ENCODE measurements at regions not wholly inside any gene's neighbourhood (a gene's known extent, or its start where the extent isn't known, plus 50 kb on each side); places are given as distances from the start of the nearest gene placed in this dataset.

DNA sequence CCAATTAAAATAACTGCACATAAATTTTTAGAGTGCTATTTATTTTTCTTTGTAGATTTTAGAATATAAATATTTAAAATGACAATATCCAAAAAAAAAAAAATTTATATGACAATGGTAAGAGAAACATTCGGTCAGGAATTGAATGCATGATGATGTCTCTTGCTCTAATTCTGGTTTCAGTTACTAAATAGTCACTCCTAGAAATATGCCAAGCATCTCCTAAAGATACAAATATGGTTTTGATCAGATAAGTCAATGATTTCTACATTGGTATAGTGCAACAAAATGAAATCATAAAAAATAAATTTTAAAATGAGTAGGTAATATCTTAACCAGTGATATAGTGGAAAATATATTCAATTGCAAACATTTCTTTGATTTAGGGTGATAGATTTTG is 95.9 kb upstream of the ACKR3 start:
- CTCF ChIA-PET = interaction anchor here (1.4 kb wide), 1 partner anchor 96 kb away, joined by 3 read pairs; the partner anchor contains the start of gene ACKR3
- H3K79me2 ChIP-seq (ENCODE audit: control insufficient read depth, insufficient read depth, low read length) = no peaks in the 10 kb centered on the region
- H3K9me3 Mint-ChIP-seq (ENCODE audit: insufficient read depth) = peaks cover 8% of the 10 kb centered on the region
- H3K4me1 Mint-ChIP-seq = no peaks in the 10 kb centered on the region
- no peak overlapping the region for H3K27ac ChIP-seq (ENCODE audit: low read length in 2 of 2)
- no CpG with 5 or more reads among the region's 1 CpG for WGBS (ENCODE audit: insufficient coverage)
- intact Hi-C loops (cut with micrococcal nuclease) = no loop called here
- H3K9ac ChIP-seq (ENCODE audit: low read length) = no peak overlapping the region
- H4K20me1 ChIP-seq (ENCODE audit: control insufficient read depth, insufficient read depth, low read length, poor library complexity, severe bottlenecking) = no peaks in the 10 kb centered on the region
- no peak overlapping the region for H3K4me3 ChIP-seq (ENCODE audit: control extremely low read depth in 1 of 5, extremely low read depth in 1 of 5, insufficient read depth in 1 of 5, low read depth in 2 of 5, low read length in 4 of 5)
- H3K27ac Mint-ChIP-seq = no peak overlapping the region
- POLR2A ChIA-PET = no interaction called here
- H3K4me3 Mint-ChIP-seq = no peak overlapping the region
- H3K27me3 Mint-ChIP-seq = peaks cover 14% of the 10 kb centered on the region
- ATAC-seq (ENCODE audit: low read depth) = no peak
- peaks cover 0 to 2% (median 0%) of the 10 kb centered on the region in 4 experiments for H3K27me3 ChIP-seq (replicated peaks in 1 of 4; ENCODE audit: control extremely low read depth in 1 of 4, control insufficient read depth in 3 of 4, insufficient read depth in 4 of 4, low read length in 3 of 4)
- H3K9me3 ChIP-seq (ENCODE audit: control extremely low read depth in 1 of 3, control insufficient read depth in 2 of 3, insufficient read depth in 1 of 3, low read length in 2 of 3) = peaks cover 0 to 2% (median 1%) of the 10 kb centered on the region in 3 donors
- TF ChIP-seq CTCF (IDR thresholded peaks at IDR 0.05) = no peak
- TF ChIP-seq EZH2 (IDR thresholded peaks at IDR 0.05; ENCODE audit: borderline replicate concordance, insufficient read depth, low read depth, low read length, poor library complexity, severe bottlenecking) = no peak
- no peaks in the 10 kb centered on the region for H3K4me1 ChIP-seq (ENCODE audit: control insufficient read depth in 2 of 2, insufficient read depth in 2 of 2, low read length in 2 of 2)
- H3K4me2 ChIP-seq (replicated peaks; ENCODE audit: low read depth, low read length, poor library complexity, severe bottlenecking) = no peak overlapping the region
- no peak for DNase-seq
- no peaks in the 10 kb centered on the region for H3K36me3 ChIP-seq (replicated peaks in 1 of 2; ENCODE audit: control extremely low read depth in 1 of 2, control insufficient read depth in 1 of 2, extremely low read depth in 1 of 2, insufficient read depth in 2 of 2, low read length in 1 of 2)
- H2AFZ ChIP-seq (ENCODE audit: insufficient read depth, low read depth, low read length, poor library complexity, severe bottlenecking) = no peak overlapping the region

- TF ChIP-seq EZH2 (IDR thresholded peaks at IDR 0.05; ENCODE audit: borderline replicate concordance, insufficient read depth, low read depth, low read length, poor library complexity, severe bottlenecking) (no peak), CTCF (IDR thresholded peaks at IDR 0.05) (no peak)
- ChIA-PET POLR2A (no interaction called here), CTCF (no interaction called here)
- no peaks in the 10 kb centered on the region for H3K4me1 ChIP-seq (ENCODE audit: control insufficient read depth in 2 of 2, insufficient read depth in 2 of 2, low read length in 2 of 2)
- no peak overlapping the region for H3K27ac Mint-ChIP-seq
- H3K79me2 ChIP-seq (ENCODE audit: control insufficient read depth, insufficient read depth, low read length) = no peaks in the 10 kb centered on the region
- H3K4me3 Mint-ChIP-seq = no peak overlapping the region
- H3K27me3 ChIP-seq (replicated peaks in 1 of 4; ENCODE audit: control extremely low read depth in 1 of 4, control insufficient read depth in 3 of 4, insufficient read depth in 4 of 4, low read length in 3 of 4) = no peaks in the 10 kb centered on the region
- H3K27me3 Mint-ChIP-seq = peaks cover 18% of the 10 kb centered on the region
- no peak overlapping the region for H3K27ac ChIP-seq (ENCODE audit: low read length in 2 of 2)
- intact Hi-C loops (cut with micrococcal nuclease) = no loop called here
- no peaks in the 10 kb centered on the region for H4K20me1 ChIP-seq (ENCODE audit: control insufficient read depth, insufficient read depth, low read length, poor library complexity, severe bottlenecking)
- no peak overlapping the region for H3K4me2 ChIP-seq (replicated peaks; ENCODE audit: low read depth, low read length, poor library complexity, severe bottlenecking)
- no peak overlapping the region for H3K4me3 ChIP-seq (ENCODE audit: control extremely low read depth in 1 of 5, extremely low read depth in 1 of 5, insufficient read depth in 1 of 5, low read depth in 2 of 5, low read length in 4 of 5)
- ATAC-seq (ENCODE audit: low read depth) = no peak
- H2AFZ ChIP-seq (ENCODE audit: insufficient read depth, low read depth, low read length, poor library complexity, severe bottlenecking) = no peak overlapping the region
- no peaks in the 10 kb centered on the region for H3K36me3 ChIP-seq (replicated peaks in 1 of 2; ENCODE audit: control extremely low read depth in 1 of 2, control insufficient read depth in 1 of 2, extremely low read depth in 1 of 2, insufficient read depth in 2 of 2, low read length in 1 of 2)
- DNase-seq = no peak
- no CpG with 5 or more reads among the region's 1 CpG for WGBS (ENCODE audit: insufficient coverage)
- H3K9me3 ChIP-seq (ENCODE audit: control extremely low read depth in 1 of 3, control insufficient read depth in 2 of 3, insufficient read depth in 1 of 3, low read length in 2 of 3) = peaks cover 5 to 26% (median 11%) of the 10 kb centered on the region in 3 donors
- peaks cover 15% of the 10 kb centered on the region for H3K9me3 Mint-ChIP-seq (ENCODE audit: insufficient read depth)
- H3K9ac ChIP-seq (ENCODE audit: low read length) = no peak overlapping the region
- no peaks in the 10 kb centered on the region for H3K4me1 Mint-ChIP-seq
These were observed 89.8 kb upstream of the ACKR3 start for GRCh38 chr2:236479814-236480213.

All from B cell (primary cell).